Neural cell (in vitro differentiated cells): ENCODE measurements at regions not wholly inside any gene's neighbourhood (a gene's known extent, or its start where the extent isn't known, plus 50 kb on each side); places are given as distances from the start of the nearest gene placed in this dataset.

Experiments
- CTCF ChIP-seq: fragments of 450-650 bp; IDR thresholded peaks from 2 replicates; pipeline ENCODE4 v1.5.1; 2014; ENCODE audit warnings: antibody characterized with exemption, mild to moderate bottlenecking, moderate library complexity; ENCODE audit not compliant: poor library complexity, severe bottlenecking
- EZH2 ChIP-seq: fragments of 200-600, 300-800 bp; shearing (Covaris generic), sonication (generic); IDR thresholded peaks from 2 replicates; pipeline ENCODE4 v1.6.1; 2014; ENCODE audit warnings: antibody characterized with exemption, low read length, borderline replicate concordance, mild to moderate bottlenecking; ENCODE audit not compliant: insufficient read depth, poor library complexity, severe bottlenecking
- MXI1 ChIP-seq: fragments of 450-650 bp; conservative IDR thresholded peaks from 2 replicates; pipeline ENCODE4 v1.6.1; 2014; ENCODE audit warnings: antibody characterized with exemption, mild to moderate bottlenecking; ENCODE audit not compliant: poor library complexity, severe bottlenecking
- POLR2AphosphoS5 ChIP-seq: IDR thresholded peaks from 2 replicates; pipeline ENCODE4 v1.6.1; 2012
- RAD21 ChIP-seq: fragments of 450-650 bp; conservative IDR thresholded peaks from 2 replicates; pipeline ENCODE4 v1.6.1; 2014; ENCODE audit warnings: antibody characterized with exemption, mild to moderate bottlenecking, moderate library complexity
- SMC3 ChIP-seq: fragments of 450-650 bp; conservative IDR thresholded peaks from 2 replicates; pipeline ENCODE4 v1.6.1; 2014; ENCODE audit warnings: antibody characterized with exemption, mild to moderate bottlenecking, moderate library complexity; ENCODE audit not compliant: poor library complexity
- TF ChIP-seq, protein P1 (sequence below): IDR thresholded peaks from 2 replicates; pipeline ENCODE4 v1.6.1; 2012; ENCODE audit warnings: borderline replicate concordance

- no peak for TF ChIP-seq CTCF
- TF ChIP-seq POLR2AphosphoS5: no peak
- TF ChIP-seq SMC3: no peak
- TF ChIP-seq, protein P1, sequence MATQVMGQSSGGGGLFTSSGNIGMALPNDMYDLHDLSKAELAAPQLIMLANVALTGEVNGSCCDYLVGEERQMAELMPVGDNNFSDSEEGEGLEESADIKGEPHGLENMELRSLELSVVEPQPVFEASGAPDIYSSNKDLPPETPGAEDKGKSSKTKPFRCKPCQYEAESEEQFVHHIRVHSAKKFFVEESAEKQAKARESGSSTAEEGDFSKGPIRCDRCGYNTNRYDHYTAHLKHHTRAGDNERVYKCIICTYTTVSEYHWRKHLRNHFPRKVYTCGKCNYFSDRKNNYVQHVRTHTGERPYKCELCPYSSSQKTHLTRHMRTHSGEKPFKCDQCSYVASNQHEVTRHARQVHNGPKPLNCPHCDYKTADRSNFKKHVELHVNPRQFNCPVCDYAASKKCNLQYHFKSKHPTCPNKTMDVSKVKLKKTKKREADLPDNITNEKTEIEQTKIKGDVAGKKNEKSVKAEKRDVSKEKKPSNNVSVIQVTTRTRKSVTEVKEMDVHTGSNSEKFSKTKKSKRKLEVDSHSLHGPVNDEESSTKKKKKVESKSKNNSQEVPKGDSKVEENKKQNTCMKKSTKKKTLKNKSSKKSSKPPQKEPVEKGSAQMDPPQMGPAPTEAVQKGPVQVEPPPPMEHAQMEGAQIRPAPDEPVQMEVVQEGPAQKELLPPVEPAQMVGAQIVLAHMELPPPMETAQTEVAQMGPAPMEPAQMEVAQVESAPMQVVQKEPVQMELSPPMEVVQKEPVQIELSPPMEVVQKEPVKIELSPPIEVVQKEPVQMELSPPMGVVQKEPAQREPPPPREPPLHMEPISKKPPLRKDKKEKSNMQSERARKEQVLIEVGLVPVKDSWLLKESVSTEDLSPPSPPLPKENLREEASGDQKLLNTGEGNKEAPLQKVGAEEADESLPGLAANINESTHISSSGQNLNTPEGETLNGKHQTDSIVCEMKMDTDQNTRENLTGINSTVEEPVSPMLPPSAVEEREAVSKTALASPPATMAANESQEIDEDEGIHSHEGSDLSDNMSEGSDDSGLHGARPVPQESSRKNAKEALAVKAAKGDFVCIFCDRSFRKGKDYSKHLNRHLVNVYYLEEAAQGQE: no peak
- no peak for TF ChIP-seq EZH2
- TF ChIP-seq MXI1: no peak
- no peak for TF ChIP-seq RAD21
These were observed 83.4 kb upstream of the PACRGL start for GRCh38 chr4:20616848-20617247.
